ENCODE measurements at regions not wholly inside any gene's neighbourhood (a gene's known extent, or its start where the extent isn't known, plus 50 kb on each side); places are given as distances from the start of the nearest gene placed in this dataset.

- TF ChIP-seq CTCF (IDR thresholded peaks at IDR 0.05) = no peak
- TF ChIP-seq POLR2AphosphoS5 (IDR thresholded peaks at IDR 0.05; ENCODE audit: low read depth, low read length) = no peak
- no peak for TF ChIP-seq TCF7L2 (IDR thresholded peaks at IDR 0.05; ENCODE audit: low read depth, low read length)
- no peak for TF ChIP-seq REST (IDR thresholded peaks at IDR 0.05; ENCODE audit: insufficient read depth in 1 of 2, low read depth in 2 of 2, low read length in 1 of 2)
- TF ChIP-seq SIN3A (IDR thresholded peaks at IDR 0.05; ENCODE audit: borderline replicate concordance, insufficient read depth, low read depth, low read length) = no peak
These were observed 228.6 kb upstream of the RTL1 start for GRCh38 chr14:101132051-101132571.

Data from Panc1 (cell line).